ENCODE measurements at regions not wholly inside any gene's neighbourhood (a gene's known extent, or its start where the extent isn't known, plus 50 kb on each side); places are given as distances from the start of the nearest gene placed in this dataset.

GRCh38 chr3:103791786-103792515 is 1357.1 kb downstream of the ZPLD1 start:
- TF ChIP-seq GATA2 (IDR thresholded peaks at IDR 0.05; ENCODE audit: low read depth, low read length) (no peak), GATA3 (IDR thresholded peaks at IDR 0.05; ENCODE audit: low read depth, low read length) (no peak)
